ENCODE measurements at regions not wholly inside any gene's neighbourhood (a gene's known extent, or its start where the extent isn't known, plus 50 kb on each side); places are given as distances from the start of the nearest gene placed in this dataset.

GRCh38 chr10:108130575-108130974, 966.1 kb upstream of the SORCS1 start:
- H4K8ac ChIP-seq (replicated peaks; ENCODE audit: insufficient read length, low read depth, low read length), result no peak overlapping the region
- H3K14ac ChIP-seq (ENCODE audit: insufficient read depth, low read length), result no peak overlapping the region
- no peak overlapping the region for H3K4ac ChIP-seq (ENCODE audit: low read depth, low read length)
- no peak overlapping the region for H4K91ac ChIP-seq (ENCODE audit: insufficient read length, low read depth, low read length)
- WGBS (ENCODE audit: extremely low coverage, insufficient read length, low lambda C conversion rate), result no CpG with 5 or more reads among the region's 2 CpGs
- H2BK120ac ChIP-seq (ENCODE audit: low read depth, low read length, poor library complexity, severe bottlenecking), result no peak overlapping the region
- no peak overlapping the region for H2BK12ac ChIP-seq (ENCODE audit: insufficient read length, low read depth, low read length)
- no peak overlapping the region for H2BK5ac ChIP-seq (ENCODE audit: insufficient read length, low read length)
- no peaks in the 10 kb centered on the region for H4K20me1 ChIP-seq (ENCODE audit: control insufficient read depth, insufficient read depth, insufficient read length)
- Mint-ChIP-seq H3K27me3 (ENCODE audit: low read depth) (no peaks in the 10 kb centered on the region), H3K4me3 (no peak overlapping the region), H3K27ac (no peak overlapping the region), H3K4me1 (peaks cover 6 to 8% of the 10 kb centered on the region in 2 experiments), H3K36me3 (ENCODE audit: insufficient read depth in 1 of 3, low read depth in 3 of 3) (no peaks in the 10 kb centered on the region), H3K9me3 (no peaks in the 10 kb centered on the region)
- no peak overlapping the region for H3K27ac ChIP-seq (ENCODE audit: insufficient read length, low read depth, low read length)
- H3K56ac ChIP-seq (ENCODE audit: insufficient read length, low read depth, low read length), result no peak overlapping the region
- H2AFZ ChIP-seq (ENCODE audit: low read length), result no peak overlapping the region
- no peak overlapping the region for H2BK15ac ChIP-seq (ENCODE audit: low read depth, low read length)
- DNase-seq, result no peak
- H3K9ac ChIP-seq (ENCODE audit: extremely low read depth, insufficient read length, low read length), result no peak overlapping the region
- no peak overlapping the region for H4K5ac ChIP-seq (ENCODE audit: insufficient read length, low read depth, low read length)
- H3K79me2 ChIP-seq (ENCODE audit: insufficient read depth, low read length), result no peaks in the 10 kb centered on the region
- H3K79me1 ChIP-seq (ENCODE audit: insufficient read depth, low read depth, low read length, poor library complexity, severe bottlenecking), result no peaks in the 10 kb centered on the region
- H3K23ac ChIP-seq (ENCODE audit: insufficient read length, low read depth, low read length), result no peak overlapping the region
- H3K27me3 ChIP-seq (ENCODE audit: insufficient read depth, low read length), result no peaks in the 10 kb centered on the region
- H2AK5ac ChIP-seq (ENCODE audit: insufficient read length, low read length), result no peak overlapping the region
- H3K18ac ChIP-seq (ENCODE audit: insufficient read length, low read depth, low read length), result no peak overlapping the region
- no peak overlapping the region for H2BK20ac ChIP-seq (ENCODE audit: low read depth, low read length, poor library complexity, severe bottlenecking)
- H3K4me1 ChIP-seq (ENCODE audit: insufficient read depth, low read length), result no peaks in the 10 kb centered on the region
- no peak for TF ChIP-seq CTCF (conservative IDR thresholded peaks at IDR 0.05)
- H3T11ph ChIP-seq (ENCODE audit: low read length), result no peak overlapping the region
- no peak overlapping the region for H3K4me2 ChIP-seq (ENCODE audit: insufficient read depth, insufficient read length, low read length)
- no peaks in the 10 kb centered on the region for H3K9me3 ChIP-seq (ENCODE audit: control insufficient read depth, low read depth, low read length)
- H3K23me2 ChIP-seq (ENCODE audit: insufficient read length, low read depth, low read length, poor library complexity, severe bottlenecking), result no peaks in the 10 kb centered on the region

All from H9 (cell line).